ENCODE measurements at regions not wholly inside any gene's neighbourhood (a gene's known extent, or its start where the extent isn't known, plus 50 kb on each side); places are given as distances from the start of the nearest gene placed in this dataset.

- no peak for DNase-seq
Observed at GRCh38 chr5:109917154-109917546, 227.4 kb downstream of the MAN2A1 start.

GRCh38 chr5:109917966-109918365 is 228.2 kb downstream of the MAN2A1 start:
- DNase-seq = no peak

- no peak for DNase-seq
Observed at GRCh38 chr5:109920736-109921135, 231.0 kb downstream of the MAN2A1 start.

- peak; percentile 38 for DNase-seq
Observed at GRCh38 chr5:109921735-109922380, 232.1 kb downstream of the MAN2A1 start.

GRCh38 chr5:109922381-109922995 is 232.8 kb downstream of the MAN2A1 start:
- DNase-seq = no peak

GRCh38 chr5:109923205-109923604 is 233.5 kb downstream of the MAN2A1 start:
- no peak for DNase-seq

- no peak for DNase-seq
Observed at GRCh38 chr5:109924237-109925107, 234.7 kb downstream of the MAN2A1 start.

- no peak for DNase-seq
Observed at GRCh38 chr5:109927639-109928038, 237.9 kb downstream of the MAN2A1 start.

GRCh38 chr5:109928046-109928445 is 238.3 kb downstream of the MAN2A1 start:
- DNase-seq = no peak

- DNase-seq = no peak
Observed at GRCh38 chr5:109928811-109929210, 239.1 kb downstream of the MAN2A1 start.

GRCh38 chr5:109929376-109929775 is 239.6 kb downstream of the MAN2A1 start:
- DNase-seq = peak; percentile 57

- no peak for DNase-seq
Observed at GRCh38 chr5:109929911-109930310, 240.2 kb downstream of the MAN2A1 start.

GRCh38 chr5:109931049-109931780 is 241.5 kb downstream of the MAN2A1 start:
- DNase-seq = no peak

- DNase-seq = no peak
Observed at GRCh38 chr5:109935833-109936490, 246.2 kb downstream of the MAN2A1 start.

GRCh38 chr5:109936996-109937395 is 247.3 kb downstream of the MAN2A1 start:
- no peak for DNase-seq

- DNase-seq = no peak
Observed at GRCh38 chr5:109937951-109938350, 248.2 kb downstream of the MAN2A1 start.

GRCh38 chr5:109938453-109938852 is 248.7 kb downstream of the MAN2A1 start:
- DNase-seq = no peak

- no peak for DNase-seq
Observed at GRCh38 chr5:109939116-109939682, 249.5 kb downstream of the MAN2A1 start.

GRCh38 chr5:109942646-109943045 is 252.9 kb downstream of the MAN2A1 start:
- no peak for DNase-seq

- no peak for DNase-seq
Observed at GRCh38 chr5:109943701-109944235, 254.0 kb downstream of the MAN2A1 start.

GRCh38 chr5:109944461-109944860 is 254.7 kb downstream of the MAN2A1 start:
- DNase-seq = no peak

GRCh38 chr5:109945097-109945678 is 255.5 kb downstream of the MAN2A1 start:
- no peak for DNase-seq
